Erythroblast (primary cell): ENCODE measurements at regions not wholly inside any gene's neighbourhood (a gene's known extent, or its start where the extent isn't known, plus 50 kb on each side); places are given as distances from the start of the nearest gene placed in this dataset.

Experiments used
- GATA1 ChIP-seq: IDR thresholded peaks from 2 replicates; pipeline ENCODE4 v1.6.1; 2011; ENCODE audit warnings: low read depth, mild to moderate bottlenecking, control low read depth, low read length, moderate library complexity
- POLR2A ChIP-seq: IDR thresholded peaks from 2 replicates; pipeline ENCODE4 v1.6.1; 2011; ENCODE audit warnings: mild to moderate bottlenecking, low read length

- no peak for TF ChIP-seq POLR2A
- no peak for TF ChIP-seq GATA1
Observed at GRCh38 chr7:80583901-80584300, 54.5 kb upstream of the CD36 start.
